ENCODE measurements at regions not wholly inside any gene's neighbourhood (a gene's known extent, or its start where the extent isn't known, plus 50 kb on each side); places are given as distances from the start of the nearest gene placed in this dataset.

- DNase-seq (ENCODE audit: low read depth), result peak; percentile 72
Measured at GRCh38 chrX:39854772-39855747, 242.7 kb downstream of the BCOR start.

DNA sequence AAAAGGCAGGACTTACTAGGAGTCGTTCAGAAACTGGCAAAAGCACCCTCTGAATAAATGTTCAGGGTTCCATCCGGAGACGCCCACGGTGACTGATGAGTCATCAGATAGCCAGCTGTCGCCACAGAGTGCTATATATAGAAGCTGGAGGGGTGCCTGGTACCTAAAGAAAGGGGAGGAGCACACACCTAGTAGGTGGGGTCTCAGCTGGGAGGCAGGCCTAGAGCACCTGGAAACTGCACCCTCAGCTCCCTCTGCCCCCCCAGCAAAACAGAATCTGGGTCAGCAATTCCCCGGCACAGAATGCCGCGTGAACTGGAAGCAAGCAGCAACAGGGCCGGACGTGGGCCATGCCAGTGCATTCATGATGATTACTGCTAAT lies 242.0 kb downstream of the BCOR start:
- DNase-seq (ENCODE audit: low read depth), result peak; percentile 72

- no peak for DNase-seq (ENCODE audit: low read depth)
Measured at GRCh38 chrX:39856472-39857121, 241.2 kb downstream of the BCOR start.

DNA sequence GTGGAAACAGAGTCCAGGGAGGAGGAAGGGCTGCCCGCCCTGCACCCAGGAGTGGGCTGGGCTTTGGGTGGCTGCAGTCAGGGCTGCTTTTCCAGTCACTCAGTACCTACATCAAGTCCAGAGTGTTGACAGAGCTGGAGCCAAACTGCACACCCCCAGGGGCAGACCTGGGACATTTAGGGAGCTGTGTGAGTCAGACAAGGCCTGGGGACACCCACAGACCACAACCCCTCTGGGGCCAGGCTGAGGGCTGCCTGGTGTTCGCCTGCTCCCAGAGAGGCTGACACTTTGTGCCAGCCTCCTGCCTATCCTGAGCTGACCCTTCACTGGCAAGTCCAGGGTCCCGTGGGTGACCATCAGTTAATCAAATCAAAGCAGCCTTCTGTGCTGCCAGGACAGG lies 240.0 kb downstream of the BCOR start:
- peak; percentile 20 for DNase-seq (ENCODE audit: low read depth)

DNA sequence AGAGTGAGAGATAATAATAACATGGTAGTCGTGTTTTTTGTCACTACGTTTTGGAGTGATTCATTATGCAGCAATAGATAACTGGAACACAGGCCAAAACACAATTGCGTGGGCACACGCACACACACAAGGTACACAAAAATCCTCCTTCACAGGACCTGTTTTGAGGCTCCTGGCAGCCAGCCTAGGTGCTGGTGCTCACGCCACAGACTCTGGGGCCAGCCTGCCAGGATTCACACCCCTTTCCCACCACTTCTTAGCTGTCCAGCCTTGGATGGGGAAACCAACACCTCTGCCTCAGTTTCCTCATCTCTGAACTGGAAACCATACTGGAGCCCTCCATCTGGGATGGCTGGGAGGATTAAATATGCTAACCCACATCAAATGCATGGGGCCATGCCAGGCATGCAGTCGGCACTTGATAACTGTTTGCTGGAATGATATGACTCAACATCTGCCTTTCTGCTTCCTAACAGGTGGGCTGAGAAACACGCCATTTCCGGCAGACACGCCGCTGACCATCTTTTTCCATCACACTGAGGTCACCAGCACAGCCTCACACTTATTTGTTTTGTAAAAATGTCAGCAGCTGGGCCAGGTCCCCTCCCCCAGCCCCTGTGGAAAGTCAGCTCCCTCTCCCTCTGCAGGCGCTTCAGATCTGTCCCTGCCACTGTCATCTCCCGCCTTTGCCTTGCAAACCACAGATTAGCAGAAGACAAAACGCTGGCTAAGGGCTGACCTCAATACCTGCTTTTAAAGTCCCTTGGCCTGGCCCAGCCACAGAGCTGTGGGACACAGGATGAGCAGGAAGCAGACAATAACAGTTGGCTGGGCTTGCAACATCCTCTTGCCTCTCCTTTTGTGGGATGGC lies 237.5 kb downstream of the BCOR start:
- peak; percentile 70 for DNase-seq (ENCODE audit: low read depth)

- DNase-seq (ENCODE audit: low read depth), result no peak
Measured at GRCh38 chrX:39862963-39863362, 234.8 kb downstream of the BCOR start.

- no peak for DNase-seq (ENCODE audit: low read depth)
Measured at GRCh38 chrX:39866229-39866628, 231.5 kb downstream of the BCOR start.

DNA sequence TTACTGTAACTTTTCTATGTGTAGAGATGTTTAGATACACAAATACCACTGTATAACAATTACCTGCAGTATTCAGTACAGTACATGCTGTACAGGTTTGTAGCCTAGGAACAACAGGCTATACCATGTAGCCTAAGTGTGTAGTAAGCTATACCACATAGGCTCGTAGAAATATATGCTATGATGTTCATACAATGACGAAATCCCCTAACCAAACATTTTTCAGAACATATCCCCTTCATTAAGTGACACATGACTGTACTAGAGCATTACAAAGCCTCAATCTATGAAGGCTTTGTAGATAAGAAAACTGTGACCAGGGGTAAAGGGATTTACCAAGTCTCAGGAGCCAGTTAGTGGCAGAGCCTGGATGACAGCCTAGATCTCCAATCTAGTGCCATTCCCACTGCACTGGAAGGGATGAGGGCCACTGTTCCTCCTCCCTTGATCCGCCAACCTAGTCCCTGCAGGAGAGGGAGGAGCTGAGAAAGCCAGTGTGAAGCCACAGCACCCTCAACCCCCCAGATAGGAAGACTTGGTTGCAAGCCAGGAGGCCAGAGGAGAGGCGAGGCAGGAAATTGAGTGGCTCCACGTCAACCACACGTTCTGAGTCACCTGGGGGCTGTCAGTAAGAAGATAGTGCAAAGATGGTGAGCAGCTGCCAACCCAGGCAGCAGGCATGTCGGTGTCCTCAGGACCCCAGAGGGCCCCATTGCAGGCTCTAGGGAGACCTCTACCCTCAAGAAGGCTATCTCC lies 227.7 kb downstream of the BCOR start:
- peak; percentile 74 for DNase-seq (ENCODE audit: low read depth)

GRCh38 chrX:39871648-39872047 lies 226.1 kb downstream of the BCOR start:
- no peak for DNase-seq (ENCODE audit: low read depth)

GRCh38 chrX:39873117-39873516 lies 224.6 kb downstream of the BCOR start:
- DNase-seq (ENCODE audit: low read depth), result no peak

GRCh38 chrX:39874202-39874816 lies 223.4 kb downstream of the BCOR start:
- DNase-seq (ENCODE audit: low read depth), result peak; percentile 42

DNA sequence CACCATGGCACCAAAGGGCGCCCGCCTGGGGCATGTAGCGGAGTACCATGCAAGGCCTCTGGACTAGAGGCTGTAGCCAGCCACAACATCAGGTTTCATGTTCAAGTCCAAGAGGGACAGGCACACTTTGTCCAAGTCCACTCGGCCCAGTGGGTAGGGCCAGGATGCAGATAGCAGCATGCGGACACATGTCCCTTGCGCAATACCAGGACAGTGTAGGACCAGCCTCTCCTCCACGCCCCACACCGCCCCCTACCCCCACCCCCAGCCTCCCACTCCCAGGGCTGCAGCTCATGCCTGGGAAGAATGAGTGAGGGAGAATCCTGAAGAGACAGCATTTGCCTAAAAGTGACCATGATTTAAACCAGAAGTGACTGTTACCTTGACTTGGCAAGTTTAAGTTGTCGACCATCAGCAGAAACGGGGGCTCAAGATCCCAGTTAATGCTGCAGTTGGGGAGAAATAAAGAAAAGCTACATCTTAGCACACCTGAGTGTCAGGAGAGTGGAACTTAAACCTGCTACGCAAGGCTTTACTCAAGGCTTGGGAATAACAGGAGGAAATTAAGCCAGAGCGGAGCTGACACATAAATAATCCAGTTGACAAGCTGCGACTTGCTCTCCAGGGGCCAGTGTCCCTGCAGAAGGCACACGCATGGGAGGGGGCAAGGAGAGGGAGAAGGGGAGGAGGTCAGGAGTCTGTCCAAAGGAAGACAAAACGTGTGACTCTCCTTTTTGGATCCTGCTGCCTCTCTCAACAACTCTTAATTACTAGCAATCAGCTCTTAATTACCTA lies 221.7 kb downstream of the BCOR start:
- no peak for DNase-seq (ENCODE audit: low read depth)

GRCh38 chrX:39877905-39878304 lies 219.9 kb downstream of the BCOR start:
- no peak for DNase-seq (ENCODE audit: low read depth)

DNA sequence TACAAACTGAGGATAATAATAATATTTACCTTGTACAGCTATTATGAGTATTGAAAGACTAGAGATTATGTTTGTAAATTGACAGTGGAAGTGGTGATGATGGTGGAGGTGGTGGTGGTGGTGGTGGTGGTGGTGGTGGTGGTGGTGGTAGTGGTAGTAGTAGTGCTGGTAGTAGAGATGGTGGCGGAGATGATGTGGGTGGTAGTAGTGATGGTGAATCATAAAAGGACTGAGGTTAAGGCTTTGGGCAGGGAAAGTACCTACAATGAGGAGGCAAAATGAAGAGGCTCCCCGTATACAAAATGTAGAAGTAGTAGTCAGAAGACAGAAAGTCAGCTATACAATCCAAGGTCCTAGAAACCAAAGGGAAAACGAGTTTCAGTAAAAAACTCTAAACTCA lies 214.1 kb downstream of the BCOR start:
- peak; percentile 27 for DNase-seq (ENCODE audit: low read depth)

GRCh38 chrX:39886282-39886681 lies 211.5 kb downstream of the BCOR start:
- DNase-seq (ENCODE audit: low read depth), result no peak

- DNase-seq (ENCODE audit: low read depth), result no peak
Measured at GRCh38 chrX:39888730-39889129, 209.0 kb downstream of the BCOR start.

DNA sequence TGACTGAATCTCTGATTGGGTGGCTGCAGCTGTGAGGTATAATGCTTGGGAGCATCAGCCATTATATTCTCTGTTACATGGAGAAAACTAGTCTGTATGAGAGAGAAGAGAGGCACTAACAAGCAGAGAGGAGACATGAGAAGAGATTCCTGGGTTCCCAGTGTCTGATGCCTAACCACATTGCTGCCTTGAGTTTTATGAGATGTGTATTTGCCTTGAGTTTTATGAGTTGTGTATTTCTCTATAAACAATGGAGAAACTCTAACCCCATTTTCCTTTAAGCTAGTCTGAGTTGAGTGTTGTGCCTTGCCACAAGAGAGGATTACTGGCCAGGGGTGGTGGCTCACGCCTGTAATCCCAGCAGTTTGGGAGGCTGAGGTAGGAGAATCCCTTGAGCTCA lies 208.1 kb downstream of the BCOR start:
- no peak for DNase-seq (ENCODE audit: low read depth)

GRCh38 chrX:39890807-39891206 lies 207.0 kb downstream of the BCOR start:
- no peak for DNase-seq (ENCODE audit: low read depth)

DNA sequence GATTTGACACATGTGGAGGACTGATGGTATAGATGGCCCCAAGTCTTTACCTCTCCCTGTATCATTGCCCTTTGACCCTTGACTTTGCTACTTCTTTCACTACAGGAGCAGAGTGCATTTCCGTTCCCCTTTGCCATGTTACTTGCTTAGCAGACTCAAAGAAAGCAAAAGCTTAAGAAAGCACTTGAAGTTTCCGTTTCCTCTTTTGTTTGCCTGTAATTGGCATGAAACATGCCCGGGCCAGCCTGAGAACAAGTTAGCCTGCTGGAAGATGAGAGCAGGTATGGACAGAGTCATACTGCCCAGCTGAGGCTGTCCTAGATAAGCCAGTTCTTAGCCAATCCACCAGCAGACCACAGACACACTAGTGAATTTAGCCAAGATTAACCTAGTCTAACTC lies 206.0 kb downstream of the BCOR start:
- DNase-seq (ENCODE audit: low read depth), result no peak

Data from activated gamma-delta T cell treated with anti-CD3 and anti-CD28 coated beads, Interleukin-2, amount 50 U/mL, for 16 hours (primary cell).